CD4-positive, alpha-beta T cell (primary cell): ENCODE measurements at regions not wholly inside any gene's neighbourhood (a gene's known extent, or its start where the extent isn't known, plus 50 kb on each side); places are given as distances from the start of the nearest gene placed in this dataset.
A peak's percentile ranks its signal among the peaks of the same experiment; 100 is the strongest.

Source experiments
- ATAC-seq: fragments of 200-7000 bp; cut with Tn5 transposase; one replicate; pipeline ENCODE4 v1.10.0; 2022; ENCODE audit warnings: mild to moderate bottlenecking; ENCODE audit not compliant: poor library complexity
- CTCF ChIA-PET: fragments of 350-600 bp; sonication (Branson Sonifier 250); formaldehyde crosslinking; loops from one replicate; lab custom pipeline; 2021; ENCODE audit warnings: antibody characterized with exemption, inconsistent platforms; lab: Charles Lee
- POLR2A ChIA-PET: fragments of 350-600 bp; sonication (Branson Sonifier 250); formaldehyde crosslinking; loops from one replicate; lab custom pipeline; 2021; ENCODE audit warnings: antibody characterized with exemption, inconsistent platforms; lab: Charles Lee
- DNase-seq, 14 experiments: peaks; one replicate each; pipeline ENCODE4 v3.0.0-alpha.2; 2013 to 2020; ENCODE audit warnings: mixed read lengths in 2 of 14
- H3K27ac ChIP-seq, 2 donors: one replicate each; pipeline versions ENCODE4 v1.5.1 to v1.7.0; 2013; ENCODE audit warnings: low read length in 2 of 2, low read depth in 1 of 2, mild to moderate bottlenecking in 1 of 2
- H3K27me3 ChIP-seq, 2 experiments: 1 replicate in 1 of 2; 2 replicates in 1 of 2; pipeline versions ENCODE4 v1.6.1 to v1.7.0; 2013; ENCODE audit warnings: low read length in 2 of 2, control low read depth in 1 of 2, mild to moderate bottlenecking in 1 of 2, moderate library complexity in 1 of 2; ENCODE audit not compliant: insufficient read depth in 2 of 2, control insufficient read depth in 1 of 2
- H3K36me3 ChIP-seq: one replicate; pipeline ENCODE4 v1.6.1; 2013; ENCODE audit warnings: low read length, control low read depth; ENCODE audit not compliant: insufficient read depth
- H3K4me1 ChIP-seq: one replicate; pipeline ENCODE4 v1.6.1; 2013; ENCODE audit warnings: low read length, control low read depth; ENCODE audit not compliant: insufficient read depth
- H3K4me3 ChIP-seq: one replicate; pipeline ENCODE4 v1.5.1; 2013; ENCODE audit warnings: mild to moderate bottlenecking, low read length, moderate library complexity
- H3K9me3 ChIP-seq, 2 experiments: 1 replicate in 1 of 2; 2 replicates in 1 of 2; pipeline versions ENCODE4 v1.6.1 to v1.7.0; 2013; ENCODE audit warnings: low read length in 2 of 2, mild to moderate bottlenecking in 2 of 2, control low read depth in 1 of 2, moderate library complexity in 1 of 2; ENCODE audit not compliant: control insufficient read depth in 1 of 2, insufficient read depth in 1 of 2
- H3K27ac Mint-ChIP-seq: one replicate; pipeline ENCODE4 v1.8.0; 2020; ENCODE audit warnings: mixed read lengths
- H3K27me3 Mint-ChIP-seq: one replicate; pipeline ENCODE4 v1.8.0; 2021; ENCODE audit warnings: mixed read lengths
- H3K36me3 Mint-ChIP-seq: one replicate; pipeline ENCODE4 v1.8.0; 2021; ENCODE audit warnings: low read depth, mixed read lengths
- H3K4me1 Mint-ChIP-seq: one replicate; pipeline ENCODE4 v1.8.0; 2021; ENCODE audit warnings: low read depth, mixed read lengths
- H3K4me3 Mint-ChIP-seq: one replicate; pipeline ENCODE4 v1.8.0; 2020; ENCODE audit warnings: mild to moderate bottlenecking, mixed read lengths
- H3K9me3 Mint-ChIP-seq: one replicate; pipeline ENCODE4 v1.8.0; 2020; ENCODE audit warnings: mixed read lengths
- CTCF ChIP-seq: fragments of 200-600 bp; IDR thresholded peaks from one replicate; pipeline ENCODE4 v1.8.0; 2022; ENCODE audit warnings: antibody characterized with exemption, mild to moderate bottlenecking
- intact Hi-C, 2 experiments: fragments of 100-400 bp; cut with DNase I in 1 of 2; cut with micrococcal nuclease in 1 of 2; formaldehyde crosslinking; loops; one replicate each; pipeline versions ENCODE4 v1.15.1 to v1.9.0; 2023 to 2025; cut with DNase I, micrococcal nuclease

- Mint-ChIP-seq H3K27me3 (no peaks in the 10 kb centered on the region), H3K4me1 (no peaks in the 10 kb centered on the region), H3K27ac (no peak overlapping the region), H3K36me3 (no peaks in the 10 kb centered on the region), H3K9me3 (no peaks in the 10 kb centered on the region), H3K4me3 (no peak overlapping the region)
- no peak overlapping the region for H3K4me3 ChIP-seq
- no peaks in the 10 kb centered on the region for H3K36me3 ChIP-seq
- TF ChIP-seq CTCF = no peak
- intact Hi-C loops = no loop called here
- H3K4me1 ChIP-seq = no peaks in the 10 kb centered on the region
- no peak for DNase-seq
- H3K27me3 ChIP-seq = no peaks in the 10 kb centered on the region
- no peak overlapping the region for H3K27ac ChIP-seq
- no peak for ATAC-seq
- no peaks in the 10 kb centered on the region for H3K9me3 ChIP-seq
- POLR2A ChIA-PET = no interaction called here
- CTCF ChIA-PET = no interaction called here
Measured at GRCh38 chr1:5291889-5292288, 637.5 kb downstream of the AJAP1 start.

DNA sequence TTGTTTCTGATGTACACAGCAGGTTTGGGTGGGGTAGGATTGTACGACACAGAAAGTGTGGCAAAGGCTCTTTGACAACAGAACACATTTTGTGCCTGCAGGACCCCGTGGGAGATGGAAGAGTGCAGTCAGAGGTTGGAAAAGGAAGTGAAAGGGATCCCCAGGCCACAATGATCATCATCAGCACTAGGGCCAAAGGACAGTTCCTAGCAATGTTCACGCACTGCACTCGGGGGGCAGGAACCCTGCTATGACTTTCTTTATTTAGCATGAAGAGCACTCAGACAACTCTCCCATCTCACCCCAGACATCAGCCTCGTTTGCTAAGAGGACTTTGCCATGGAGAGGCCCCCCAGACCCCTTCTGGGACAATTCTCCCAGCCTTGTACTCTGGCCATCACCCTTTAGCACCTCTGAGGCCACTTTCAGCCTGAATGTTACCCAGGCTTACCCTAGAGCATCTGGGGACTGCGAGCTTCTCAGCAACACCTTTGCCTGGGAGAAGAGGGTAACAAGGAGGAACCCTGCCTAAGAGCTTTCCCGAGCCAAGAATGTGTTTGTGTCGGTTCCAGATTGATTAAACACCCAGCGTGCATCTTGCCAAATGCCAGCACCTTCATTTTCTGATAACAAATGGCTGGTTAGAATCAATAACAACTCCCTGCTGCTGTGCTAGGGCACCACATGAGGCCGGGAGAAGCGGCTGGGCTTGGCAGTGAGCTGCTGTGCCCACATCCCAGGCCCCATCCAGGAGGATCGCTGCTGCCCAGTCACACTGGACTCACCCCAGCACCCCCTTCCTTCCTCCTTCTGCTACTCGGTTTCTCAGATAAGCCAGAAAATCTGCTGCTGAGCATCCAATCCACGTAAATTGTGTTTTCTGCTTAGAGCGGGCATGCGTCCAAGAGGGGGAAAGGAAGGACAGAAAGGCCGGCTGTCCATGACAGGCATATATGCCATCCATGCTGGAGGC, 633.1 kb downstream of the AJAP1 start:
- no peaks in the 10 kb centered on the region for H3K4me1 ChIP-seq
- POLR2A ChIA-PET = no interaction called here
- no peaks in the 10 kb centered on the region for H3K9me3 ChIP-seq
- Mint-ChIP-seq H3K36me3 (no peaks in the 10 kb centered on the region), H3K27me3 (no peaks in the 10 kb centered on the region), H3K9me3 (no peaks in the 10 kb centered on the region), H3K27ac (no peak overlapping the region), H3K4me3 (no peak overlapping the region), H3K4me1 (no peaks in the 10 kb centered on the region)
- intact Hi-C loops = no loop called here
- H3K36me3 ChIP-seq = no peaks in the 10 kb centered on the region
- no peak overlapping the region for H3K4me3 ChIP-seq
- no peak overlapping the region for H3K27ac ChIP-seq
- no peaks in the 10 kb centered on the region for H3K27me3 ChIP-seq
- no peak for ATAC-seq
- no peak for TF ChIP-seq CTCF
- CTCF ChIA-PET = no interaction called here
- no peak for DNase-seq

- ChIA-PET CTCF (interaction anchor here (0.6 to 1.2 kb wide), 3 partner anchors 44 to 642 kb away, joined by 3 to 4 read pairs (median 3); no protein-coding TSS in a partner anchor), POLR2A (no interaction called here)
- Histone ChIP-seq H3K4me1 (no peaks in the 10 kb centered on the region), H3K27ac (no peak overlapping the region), H3K4me3 (no peak overlapping the region), H3K9me3 (no peaks in the 10 kb centered on the region), H3K36me3 (no peaks in the 10 kb centered on the region), H3K27me3 (no peaks in the 10 kb centered on the region)
- Mint-ChIP-seq H3K9me3 (no peaks in the 10 kb centered on the region), H3K27me3 (no peaks in the 10 kb centered on the region), H3K27ac (no peak overlapping the region), H3K4me1 (no peaks in the 10 kb centered on the region), H3K36me3 (no peaks in the 10 kb centered on the region), H3K4me3 (no peak overlapping the region)
- intact Hi-C loops = loop anchor here in 1 of 2 experiments (1.0 kb wide), 1 partner anchor 161 kb away; no protein-coding TSS in a partner anchor
- peak in 10 of 14 experiments; percentile 8 to 65 (median 47) for DNase-seq
- no peak for ATAC-seq
- peak; percentile 21 for TF ChIP-seq CTCF
Measured at GRCh38 chr1:5286244-5286643, 631.8 kb downstream of the AJAP1 start.
